Osteocyte (in vitro differentiated cells): ENCODE measurements at regions not wholly inside any gene's neighbourhood (a gene's known extent, or its start where the extent isn't known, plus 50 kb on each side); places are given as distances from the start of the nearest gene placed in this dataset.

Experiments
- DNase-seq: peaks from one replicate; pipeline ENCODE4 v3.0.0; 2021; ENCODE audit warnings: mixed read lengths; ENCODE audit not compliant: unreplicated experiment; ENCODE audit errors: extremely low spot score
- H3K27ac Mint-ChIP-seq: one replicate; pipeline ENCODE4 v1.8.0; 2021; ENCODE audit warnings: mild to moderate bottlenecking, mixed read lengths; ENCODE audit not compliant: unreplicated experiment
- H3K27me3 Mint-ChIP-seq: one replicate; pipeline ENCODE4 v1.8.0; 2021; ENCODE audit warnings: mixed read lengths; ENCODE audit not compliant: unreplicated experiment
- H3K36me3 Mint-ChIP-seq: one replicate; pipeline ENCODE4 v1.8.0; 2021; ENCODE audit warnings: mixed read lengths; ENCODE audit not compliant: unreplicated experiment
- H3K4me1 Mint-ChIP-seq: one replicate; pipeline ENCODE4 v1.8.0; 2021; ENCODE audit warnings: mixed read lengths; ENCODE audit not compliant: unreplicated experiment
- H3K4me3 Mint-ChIP-seq: one replicate; pipeline ENCODE4 v1.8.0; 2021; ENCODE audit warnings: mild to moderate bottlenecking, moderate library complexity, mixed read lengths; ENCODE audit not compliant: unreplicated experiment
- H3K9me3 Mint-ChIP-seq: one replicate; pipeline ENCODE4 v1.8.0; 2021; ENCODE audit warnings: mixed read lengths; ENCODE audit not compliant: unreplicated experiment
- TF ChIP-seq, protein P1 (sequence below): fragments of 200-600 bp; sonication (generic); IDR thresholded peaks from 2 replicates; pipeline ENCODE4 v1.5.0; 2021; ENCODE audit warnings: antibody characterized with exemption, mild to moderate bottlenecking, moderate library complexity

GRCh38 chr2:118246726-118247125 lies 158.5 kb downstream of the INSIG2 start:
- Mint-ChIP-seq H3K27ac (no peak overlapping the region), H3K27me3 (no peaks in the 10 kb centered on the region), H3K36me3 (no peaks in the 10 kb centered on the region), H3K4me1 (no peaks in the 10 kb centered on the region), H3K9me3 (no peaks in the 10 kb centered on the region), H3K4me3 (no peak overlapping the region)
- TF ChIP-seq, protein P1, sequence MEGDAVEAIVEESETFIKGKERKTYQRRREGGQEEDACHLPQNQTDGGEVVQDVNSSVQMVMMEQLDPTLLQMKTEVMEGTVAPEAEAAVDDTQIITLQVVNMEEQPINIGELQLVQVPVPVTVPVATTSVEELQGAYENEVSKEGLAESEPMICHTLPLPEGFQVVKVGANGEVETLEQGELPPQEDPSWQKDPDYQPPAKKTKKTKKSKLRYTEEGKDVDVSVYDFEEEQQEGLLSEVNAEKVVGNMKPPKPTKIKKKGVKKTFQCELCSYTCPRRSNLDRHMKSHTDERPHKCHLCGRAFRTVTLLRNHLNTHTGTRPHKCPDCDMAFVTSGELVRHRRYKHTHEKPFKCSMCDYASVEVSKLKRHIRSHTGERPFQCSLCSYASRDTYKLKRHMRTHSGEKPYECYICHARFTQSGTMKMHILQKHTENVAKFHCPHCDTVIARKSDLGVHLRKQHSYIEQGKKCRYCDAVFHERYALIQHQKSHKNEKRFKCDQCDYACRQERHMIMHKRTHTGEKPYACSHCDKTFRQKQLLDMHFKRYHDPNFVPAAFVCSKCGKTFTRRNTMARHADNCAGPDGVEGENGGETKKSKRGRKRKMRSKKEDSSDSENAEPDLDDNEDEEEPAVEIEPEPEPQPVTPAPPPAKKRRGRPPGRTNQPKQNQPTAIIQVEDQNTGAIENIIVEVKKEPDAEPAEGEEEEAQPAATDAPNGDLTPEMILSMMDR = no peak
- DNase-seq = no peak

DNA sequence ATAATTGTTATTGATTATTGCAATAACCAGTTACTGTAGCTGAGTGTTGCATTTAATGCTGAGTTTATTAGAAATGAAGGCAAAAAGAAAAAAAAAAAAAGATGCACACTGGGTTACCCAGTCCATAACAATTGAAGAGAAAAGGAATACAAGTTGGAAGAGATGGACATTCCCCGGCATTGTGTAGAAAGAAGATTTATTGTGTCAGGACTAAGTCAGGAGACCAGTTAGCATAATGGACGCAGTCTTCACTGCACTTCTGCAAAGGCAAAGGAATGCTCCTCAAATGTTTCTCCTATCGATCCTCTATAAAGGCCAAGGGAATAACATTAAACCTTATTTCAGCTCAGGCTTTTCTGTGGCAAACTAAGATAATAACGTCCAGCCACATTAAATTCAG lies 157.8 kb downstream of the INSIG2 start:
- H3K36me3 Mint-ChIP-seq = no peaks in the 10 kb centered on the region
- no peak overlapping the region for H3K27ac Mint-ChIP-seq
- no peak for DNase-seq
- H3K9me3 Mint-ChIP-seq = no peaks in the 10 kb centered on the region
- H3K27me3 Mint-ChIP-seq = no peaks in the 10 kb centered on the region
- no peaks in the 10 kb centered on the region for H3K4me1 Mint-ChIP-seq
- no peak overlapping the region for H3K4me3 Mint-ChIP-seq
- TF ChIP-seq, protein P1 = no peak

DNA sequence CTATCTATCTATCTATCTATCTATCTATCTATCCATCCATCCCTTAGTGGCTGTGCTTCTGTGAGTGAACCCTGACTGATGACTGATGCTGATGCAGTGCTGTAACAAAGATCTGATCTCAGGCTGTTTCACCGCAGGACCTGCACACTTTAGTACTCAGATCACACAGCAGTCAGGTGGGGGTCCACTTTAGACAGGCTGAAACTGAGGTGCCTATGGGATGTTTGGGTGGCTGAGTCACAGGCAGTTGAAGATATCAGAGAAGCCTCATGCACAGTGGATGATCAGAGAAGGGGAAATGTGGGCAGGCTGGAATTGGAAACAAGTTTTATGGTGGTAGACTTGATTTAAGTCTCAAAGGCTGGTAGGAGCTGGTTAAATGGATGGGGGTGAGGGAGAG lies 156.4 kb downstream of the INSIG2 start:
- Mint-ChIP-seq H3K4me3 (no peak overlapping the region), H3K9me3 (no peaks in the 10 kb centered on the region), H3K27ac (no peak overlapping the region), H3K36me3 (no peaks in the 10 kb centered on the region), H3K4me1 (no peaks in the 10 kb centered on the region), H3K27me3 (no peaks in the 10 kb centered on the region)
- no peak for DNase-seq
- TF ChIP-seq, protein P1 = no peak

- Mint-ChIP-seq H3K4me1 (no peaks in the 10 kb centered on the region), H3K27ac (no peak overlapping the region), H3K4me3 (no peak overlapping the region), H3K9me3 (no peaks in the 10 kb centered on the region), H3K36me3 (no peaks in the 10 kb centered on the region), H3K27me3 (no peaks in the 10 kb centered on the region)
- DNase-seq = no peak
- TF ChIP-seq, protein P1 = no peak
These were observed 154.8 kb downstream of the INSIG2 start for GRCh38 chr2:118243031-118243430.

DNA sequence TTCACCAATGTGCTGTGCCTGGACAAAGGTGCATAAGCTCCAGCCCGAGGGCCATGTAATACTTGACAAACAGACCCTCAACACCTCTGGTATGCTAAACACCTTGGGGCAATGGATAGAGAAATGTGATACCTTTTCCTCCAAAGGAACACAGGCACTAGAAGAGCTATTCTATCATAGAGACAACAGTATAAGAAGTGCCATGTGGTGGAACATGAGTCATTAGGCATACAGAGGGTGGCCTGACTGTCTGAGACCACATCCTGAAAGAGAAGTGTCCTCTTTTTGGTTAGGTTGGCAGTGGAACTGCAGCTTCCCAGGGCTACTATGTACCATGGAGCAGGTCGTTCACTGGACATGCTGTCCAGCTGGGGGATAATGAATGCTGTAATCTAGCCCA lies 153.9 kb downstream of the INSIG2 start:
- H3K4me1 Mint-ChIP-seq = no peaks in the 10 kb centered on the region
- TF ChIP-seq, protein P1 = no peak
- H3K36me3 Mint-ChIP-seq = no peaks in the 10 kb centered on the region
- H3K4me3 Mint-ChIP-seq = no peak overlapping the region
- no peak for DNase-seq
- H3K9me3 Mint-ChIP-seq = no peaks in the 10 kb centered on the region
- H3K27me3 Mint-ChIP-seq = no peaks in the 10 kb centered on the region
- H3K27ac Mint-ChIP-seq = no peak overlapping the region
